GM23338 (cell line): ENCODE measurements at regions not wholly inside any gene's neighbourhood (a gene's known extent, or its start where the extent isn't known, plus 50 kb on each side); places are given as distances from the start of the nearest gene placed in this dataset.

ENCODE experiments used
- ATAC-seq: fragments of 200-7000 bp; cut with Tn5 transposase; 3 replicates; pipeline ENCODE4 v1.9.1; 2020
- DNase-seq: peaks from one replicate; pipeline ENCODE4 v3.0.0-alpha.2; 2015; ENCODE audit warnings: low spot score
- H2AFZ ChIP-seq: fragments of 200-600 bp; sonication (generic); 2 replicates; pipeline ENCODE4 v1.8.0; 2016; ENCODE audit warnings: antibody characterized with exemption, mild to moderate bottlenecking, moderate library complexity
- H3F3A ChIP-seq: fragments of 200-600 bp; sonication (generic); replicated peaks from 2 replicates; pipeline ENCODE4 v1.8.0; 2017; ENCODE audit warnings: antibody characterized with exemption, mixed run types, low read depth
- H3K27ac ChIP-seq: fragments of 200-600 bp; sonication (generic); 2 replicates; pipeline ENCODE4 v1.6.1; 2016; ENCODE audit warnings: low read depth
- H3K27me3 ChIP-seq: fragments of 200-600 bp; sonication (generic); 2 replicates; pipeline ENCODE4 v1.8.0; 2016; ENCODE audit warnings: mild to moderate bottlenecking, mixed run types, moderate library complexity; ENCODE audit not compliant: insufficient read depth
- H3K36me3 ChIP-seq: fragments of 200-600 bp; sonication (generic); 2 replicates; pipeline ENCODE4 v1.8.0; 2016; ENCODE audit warnings: mild to moderate bottlenecking; ENCODE audit not compliant: insufficient read depth
- H3K4me1 ChIP-seq: fragments of 200-600 bp; sonication (generic); 2 replicates; pipeline ENCODE4 v1.8.0; 2016; ENCODE audit warnings: mild to moderate bottlenecking, moderate library complexity; ENCODE audit not compliant: insufficient read depth
- H3K4me2 ChIP-seq: fragments of 200-600 bp; sonication (generic); 2 replicates; pipeline ENCODE4 v1.7.1; 2017; ENCODE audit warnings: mixed run types
- H3K4me3 ChIP-seq: fragments of 200-600 bp; sonication (generic); 2 replicates; pipeline ENCODE4 v1.6.1; 2016; ENCODE audit warnings: mixed run types
- H3K79me2 ChIP-seq: fragments of 200-600 bp; sonication (generic); replicated peaks from 2 replicates; pipeline ENCODE4 v1.8.0; 2017; ENCODE audit warnings: mild to moderate bottlenecking; ENCODE audit not compliant: insufficient read depth
- H3K9me2 ChIP-seq: fragments of 200-600 bp; sonication (generic); 2 replicates; pipeline ENCODE4 v1.8.0; 2017; ENCODE audit not compliant: insufficient read depth
- H4K20me1 ChIP-seq: fragments of 200-600 bp; sonication (generic); replicated peaks from 2 replicates; pipeline ENCODE4 v1.8.0; 2017; ENCODE audit warnings: mild to moderate bottlenecking; ENCODE audit not compliant: insufficient read depth
- H3K27ac Mint-ChIP-seq: 2 replicates; pipeline ENCODE4 v1.8.0; 2020; ENCODE audit warnings: inconsistent platforms, mild to moderate bottlenecking, moderate library complexity, mixed read lengths
- H3K27me3 Mint-ChIP-seq: 3 replicates; pipeline ENCODE4 v1.8.0; 2022; ENCODE audit warnings: low read depth, mild to moderate bottlenecking, moderate library complexity, mixed read lengths, inconsistent platforms; ENCODE audit not compliant: insufficient read depth, poor library complexity
- H3K36me3 Mint-ChIP-seq: 3 replicates; pipeline ENCODE4 v1.8.0; 2021; ENCODE audit warnings: low read depth, mild to moderate bottlenecking, inconsistent platforms, moderate library complexity, mixed read lengths
- H3K4me1 Mint-ChIP-seq: 3 replicates; pipeline ENCODE4 v1.8.0; 2020; ENCODE audit warnings: mild to moderate bottlenecking, inconsistent platforms, mixed read lengths
- H3K4me3 Mint-ChIP-seq: 3 replicates; pipeline ENCODE4 v1.8.0; 2021; ENCODE audit warnings: moderate library complexity, mild to moderate bottlenecking, inconsistent platforms, mixed read lengths
- H3K9me3 Mint-ChIP-seq: 3 replicates; pipeline ENCODE4 v1.8.0; 2020; ENCODE audit warnings: moderate library complexity, mild to moderate bottlenecking, inconsistent platforms, mixed read lengths
- CREB1 ChIP-seq: fragments of 250-450 bp; sonication (Bioruptor Pico); IDR thresholded peaks from 2 replicates; pipeline ENCODE4 v1.5.0; 2020; ENCODE audit warnings: low read depth, mild to moderate bottlenecking, moderate library complexity
- CTCF ChIP-seq, 2 experiments: fragments of 200-600 bp in 1 of 2; sonication (generic) in 1 of 2; conservative IDR thresholded peaks; 2 replicates each; pipeline versions ENCODE4 v1.5.1 to v1.6.1; 2016 to 2017; ENCODE audit warnings: antibody characterized with exemption in 2 of 2, low read depth in 2 of 2, mild to moderate bottlenecking in 2 of 2, moderate library complexity in 1 of 2
- EZH2phosphoT487 ChIP-seq: fragments of 200-600 bp; sonication (generic); IDR thresholded peaks from one replicate; pipeline ENCODE4 v1.8.1; 2018; ENCODE audit warnings: antibody characterized with exemption; ENCODE audit not compliant: unreplicated experiment
- REST ChIP-seq: IDR thresholded peaks from one replicate; pipeline ENCODE4 v1.6.1; 2018; ENCODE audit warnings: antibody characterized with exemption; ENCODE audit not compliant: unreplicated experiment
- STAT1 ChIP-seq: IDR thresholded peaks from one replicate; pipeline ENCODE4 v1.6.1; 2016; ENCODE audit warnings: antibody characterized with exemption; ENCODE audit not compliant: unreplicated experiment
- ZNF114 ChIP-seq: fragments of 250-450 bp; sonication (Bioruptor Pico); IDR thresholded peaks from 2 replicates; pipeline ENCODE4 v1.5.0; 2020; ENCODE audit warnings: mild to moderate bottlenecking, moderate library complexity
- ZNF462 ChIP-seq: fragments of 250-450 bp; sonication (Bioruptor Pico); IDR thresholded peaks from 2 replicates; pipeline ENCODE4 v1.5.0; 2020; ENCODE audit warnings: mild to moderate bottlenecking, moderate library complexity

- Histone ChIP-seq H3K27ac (no peak overlapping the region), H3K4me3 (no peak overlapping the region), H3K4me1 (peaks cover 24% of the 10 kb centered on the region), H3F3A (no peaks in the 10 kb centered on the region), H3K36me3 (no peaks in the 10 kb centered on the region), H4K20me1 (no peaks in the 10 kb centered on the region), H2AFZ (no peak overlapping the region), H3K9me2 (no peaks in the 10 kb centered on the region), H3K4me2 (no peak overlapping the region), H3K27me3 (no peaks in the 10 kb centered on the region), H3K79me2 (no peaks in the 10 kb centered on the region)
- peaks cover 12% of the 10 kb centered on the region for H3K4me1 Mint-ChIP-seq
- ATAC-seq (no peak), DNase-seq (no peak)
- no peaks in the 10 kb centered on the region for H3K9me3 Mint-ChIP-seq
- H3K36me3 Mint-ChIP-seq, result peaks cover 7% of the 10 kb centered on the region; the same call in 1 of the 3 replicates
- peaks cover 2% of the 10 kb centered on the region for H3K27me3 Mint-ChIP-seq
- H3K4me3 Mint-ChIP-seq, result no peak overlapping the region
- H3K27ac Mint-ChIP-seq, result no peak overlapping the region
- TF ChIP-seq CREB1 (no peak), EZH2phosphoT487 (no peak), STAT1 (no peak), ZNF114 (CRISPR knock-in tag) (no peak), CTCF (conservative IDR thresholded peaks at IDR 0.05; ENCODE audit: low read depth in 2 of 2) (no peak), ZNF462 (CRISPR knock-in tag) (no peak), REST (no peak)
Observed at GRCh38 chr12:86777325-86777724, 521.1 kb upstream of the MGAT4C start.
